ENCODE measurements at regions not wholly inside any gene's neighbourhood (a gene's known extent, or its start where the extent isn't known, plus 50 kb on each side); places are given as distances from the start of the nearest gene placed in this dataset.

DNA sequence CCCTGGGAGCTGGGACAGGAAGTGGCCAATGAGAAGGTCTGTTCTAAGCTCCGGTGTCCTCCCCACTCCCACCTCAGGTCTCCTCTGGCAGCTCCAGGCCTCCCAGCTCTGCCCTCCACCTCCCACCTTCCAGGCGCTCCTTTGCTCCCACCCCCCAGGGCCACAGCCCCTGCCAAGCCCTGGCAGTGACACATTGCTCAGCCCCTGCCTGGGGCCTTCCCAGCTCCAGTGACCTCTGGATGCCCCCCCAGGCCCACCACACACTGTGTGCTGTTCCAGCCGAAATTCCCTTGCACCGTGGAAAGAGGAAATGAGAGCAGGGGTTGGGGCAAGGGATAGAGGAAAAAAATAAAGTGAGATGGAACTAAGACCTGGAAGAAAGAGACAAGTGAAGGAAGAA lies 289.6 kb downstream of the CYP26B1 start:
- DNase-seq (ENCODE audit: low spot score) = no peak
- H3K4me1 Mint-ChIP-seq = no peaks in the 10 kb centered on the region
- no peak overlapping the region for H3K4me3 ChIP-seq
- H4K20me1 ChIP-seq (ENCODE audit: low read depth) = no peaks in the 10 kb centered on the region
- no peaks in the 10 kb centered on the region for H3K27me3 Mint-ChIP-seq (ENCODE audit: insufficient read depth, low read depth)
- H3K9me3 Mint-ChIP-seq = peaks cover 6% of the 10 kb centered on the region
- H2AFZ ChIP-seq (replicated peaks) = no peak overlapping the region
- H3K9ac ChIP-seq = no peak overlapping the region
- no peaks in the 10 kb centered on the region for H3K27me3 ChIP-seq
- no peaks in the 10 kb centered on the region for H3F3A ChIP-seq (ENCODE audit: low read depth)
- no peak overlapping the region for H3K4me2 ChIP-seq
- TF ChIP-seq, protein P1, sequence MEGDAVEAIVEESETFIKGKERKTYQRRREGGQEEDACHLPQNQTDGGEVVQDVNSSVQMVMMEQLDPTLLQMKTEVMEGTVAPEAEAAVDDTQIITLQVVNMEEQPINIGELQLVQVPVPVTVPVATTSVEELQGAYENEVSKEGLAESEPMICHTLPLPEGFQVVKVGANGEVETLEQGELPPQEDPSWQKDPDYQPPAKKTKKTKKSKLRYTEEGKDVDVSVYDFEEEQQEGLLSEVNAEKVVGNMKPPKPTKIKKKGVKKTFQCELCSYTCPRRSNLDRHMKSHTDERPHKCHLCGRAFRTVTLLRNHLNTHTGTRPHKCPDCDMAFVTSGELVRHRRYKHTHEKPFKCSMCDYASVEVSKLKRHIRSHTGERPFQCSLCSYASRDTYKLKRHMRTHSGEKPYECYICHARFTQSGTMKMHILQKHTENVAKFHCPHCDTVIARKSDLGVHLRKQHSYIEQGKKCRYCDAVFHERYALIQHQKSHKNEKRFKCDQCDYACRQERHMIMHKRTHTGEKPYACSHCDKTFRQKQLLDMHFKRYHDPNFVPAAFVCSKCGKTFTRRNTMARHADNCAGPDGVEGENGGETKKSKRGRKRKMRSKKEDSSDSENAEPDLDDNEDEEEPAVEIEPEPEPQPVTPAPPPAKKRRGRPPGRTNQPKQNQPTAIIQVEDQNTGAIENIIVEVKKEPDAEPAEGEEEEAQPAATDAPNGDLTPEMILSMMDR (IDR thresholded peaks at IDR 0.05) = no peak
- TF ChIP-seq EZH2 (IDR thresholded peaks at IDR 0.05) (no peak), EZH2phosphoT487 (IDR thresholded peaks at IDR 0.05) (no peak)
- no peak overlapping the region for H3K27ac Mint-ChIP-seq
- no peak overlapping the region for H3K27ac ChIP-seq
- no peaks in the 10 kb centered on the region for H3K9me3 ChIP-seq (ENCODE audit: low read depth)
- no peaks in the 10 kb centered on the region for H3K4me1 ChIP-seq
- H3K4me3 Mint-ChIP-seq = no peak overlapping the region
- no peaks in the 10 kb centered on the region for H3K79me2 ChIP-seq (ENCODE audit: low read depth)
- no peaks in the 10 kb centered on the region for H3K36me3 ChIP-seq
- no peaks in the 10 kb centered on the region for H3K36me3 Mint-ChIP-seq

DNA sequence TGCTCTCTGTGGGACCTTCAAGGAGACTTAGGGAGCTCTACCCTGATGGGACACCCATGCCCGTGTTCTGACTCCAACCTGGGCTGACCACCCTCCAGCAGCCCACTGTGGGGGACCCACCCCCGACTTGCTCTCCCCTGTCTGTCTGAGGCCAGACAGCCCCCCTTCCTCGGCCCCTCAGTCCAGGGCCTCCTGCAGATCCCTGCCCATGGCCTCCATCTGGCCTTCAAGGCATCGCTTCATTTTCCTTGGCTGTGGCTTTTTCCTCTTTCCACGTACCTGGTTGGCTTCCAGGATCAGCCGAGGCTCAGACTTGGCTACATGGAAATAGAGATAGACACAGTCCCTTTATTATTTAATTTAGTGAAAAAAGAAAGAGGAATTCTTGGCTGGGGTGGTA lies 290.0 kb downstream of the CYP26B1 start:
- Histone ChIP-seq H3K36me3 (no peaks in the 10 kb centered on the region), H3K79me2 (ENCODE audit: low read depth) (no peaks in the 10 kb centered on the region), H3K27me3 (no peaks in the 10 kb centered on the region), H3K4me3 (no peak overlapping the region), H4K20me1 (ENCODE audit: low read depth) (no peaks in the 10 kb centered on the region), H3K4me2 (no peak overlapping the region), H3K9me3 (ENCODE audit: low read depth) (no peaks in the 10 kb centered on the region), H3F3A (ENCODE audit: low read depth) (no peaks in the 10 kb centered on the region), H3K27ac (no peak overlapping the region), H2AFZ (replicated peaks) (no peak overlapping the region), H3K9ac (no peak overlapping the region), H3K4me1 (no peaks in the 10 kb centered on the region)
- Mint-ChIP-seq H3K4me3 (no peak overlapping the region), H3K36me3 (no peaks in the 10 kb centered on the region), H3K4me1 (no peaks in the 10 kb centered on the region), H3K9me3 (peaks cover 6% of the 10 kb centered on the region), H3K27me3 (ENCODE audit: insufficient read depth, low read depth) (no peaks in the 10 kb centered on the region), H3K27ac (no peak overlapping the region)
- no peak for DNase-seq (ENCODE audit: low spot score)
- TF ChIP-seq EZH2 (IDR thresholded peaks at IDR 0.05) (no peak), EZH2phosphoT487 (IDR thresholded peaks at IDR 0.05) (no peak)
- TF ChIP-seq, protein P1 (IDR thresholded peaks at IDR 0.05) = no peak

DNA sequence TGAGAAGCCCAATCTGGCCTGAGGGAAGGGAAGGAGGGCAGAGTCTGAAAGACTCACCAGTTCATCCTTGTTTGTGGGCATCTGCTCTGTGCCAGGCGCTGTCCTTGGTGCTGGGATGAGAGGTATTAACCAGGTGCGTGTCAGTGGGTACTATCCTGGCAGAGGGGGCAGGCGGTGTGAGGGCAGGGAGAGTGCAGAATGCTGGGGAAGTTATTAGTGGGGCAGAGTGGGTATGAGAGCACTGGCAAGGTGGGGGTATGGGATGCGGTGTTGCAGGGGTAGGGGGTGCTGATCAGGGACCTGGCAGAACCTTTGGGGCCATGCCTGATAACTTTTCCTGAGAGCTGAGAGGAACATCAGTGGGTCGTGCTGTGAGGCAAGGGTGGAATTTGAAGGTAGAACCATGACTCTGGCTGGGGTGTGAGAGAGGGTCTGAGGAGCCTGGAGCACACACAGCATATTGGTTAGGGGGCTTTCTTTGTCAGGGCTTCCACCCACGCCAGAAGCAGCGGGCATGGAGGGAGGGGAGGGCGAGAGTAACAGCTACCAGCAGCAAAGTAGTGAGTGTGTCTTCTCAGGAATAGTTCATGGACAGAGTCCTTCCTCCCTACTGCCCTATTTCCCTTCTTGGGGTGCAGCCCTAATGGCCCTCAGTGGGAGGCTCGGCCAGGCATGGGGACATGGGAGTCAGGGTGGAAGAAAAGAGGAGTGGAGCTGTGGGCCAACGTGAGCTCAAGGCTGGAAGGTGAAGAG lies 290.7 kb downstream of the CYP26B1 start:
- no peak overlapping the region for H3K9ac ChIP-seq
- DNase-seq (ENCODE audit: low spot score) = peak; percentile 12
- Mint-ChIP-seq H3K9me3 (peaks cover 6% of the 10 kb centered on the region), H3K27me3 (ENCODE audit: insufficient read depth, low read depth) (no peaks in the 10 kb centered on the region), H3K4me1 (no peaks in the 10 kb centered on the region), H3K4me3 (peak overlapping the region; percentile 33), H3K27ac (no peak overlapping the region), H3K36me3 (no peaks in the 10 kb centered on the region)
- H3K27me3 ChIP-seq = no peaks in the 10 kb centered on the region
- H3K9me3 ChIP-seq (ENCODE audit: low read depth) = no peaks in the 10 kb centered on the region
- no peaks in the 10 kb centered on the region for H3K36me3 ChIP-seq
- no peak overlapping the region for H3K4me3 ChIP-seq
- TF ChIP-seq, protein P1 (IDR thresholded peaks at IDR 0.05) = no peak
- TF ChIP-seq EZH2phosphoT487 (IDR thresholded peaks at IDR 0.05) (no peak), EZH2 (IDR thresholded peaks at IDR 0.05) (no peak)
- H3F3A ChIP-seq (ENCODE audit: low read depth) = no peaks in the 10 kb centered on the region
- no peak overlapping the region for H3K4me2 ChIP-seq
- no peaks in the 10 kb centered on the region for H3K4me1 ChIP-seq
- H3K27ac ChIP-seq = no peak overlapping the region
- H4K20me1 ChIP-seq (ENCODE audit: low read depth) = no peaks in the 10 kb centered on the region
- no peak overlapping the region for H2AFZ ChIP-seq (replicated peaks)
- no peaks in the 10 kb centered on the region for H3K79me2 ChIP-seq (ENCODE audit: low read depth)

All from neural progenitor cell (in vitro differentiated cells).